ENCODE measurements at regions not wholly inside any gene's neighbourhood (a gene's known extent, or its start where the extent isn't known, plus 50 kb on each side); places are given as distances from the start of the nearest gene placed in this dataset.

DNA sequence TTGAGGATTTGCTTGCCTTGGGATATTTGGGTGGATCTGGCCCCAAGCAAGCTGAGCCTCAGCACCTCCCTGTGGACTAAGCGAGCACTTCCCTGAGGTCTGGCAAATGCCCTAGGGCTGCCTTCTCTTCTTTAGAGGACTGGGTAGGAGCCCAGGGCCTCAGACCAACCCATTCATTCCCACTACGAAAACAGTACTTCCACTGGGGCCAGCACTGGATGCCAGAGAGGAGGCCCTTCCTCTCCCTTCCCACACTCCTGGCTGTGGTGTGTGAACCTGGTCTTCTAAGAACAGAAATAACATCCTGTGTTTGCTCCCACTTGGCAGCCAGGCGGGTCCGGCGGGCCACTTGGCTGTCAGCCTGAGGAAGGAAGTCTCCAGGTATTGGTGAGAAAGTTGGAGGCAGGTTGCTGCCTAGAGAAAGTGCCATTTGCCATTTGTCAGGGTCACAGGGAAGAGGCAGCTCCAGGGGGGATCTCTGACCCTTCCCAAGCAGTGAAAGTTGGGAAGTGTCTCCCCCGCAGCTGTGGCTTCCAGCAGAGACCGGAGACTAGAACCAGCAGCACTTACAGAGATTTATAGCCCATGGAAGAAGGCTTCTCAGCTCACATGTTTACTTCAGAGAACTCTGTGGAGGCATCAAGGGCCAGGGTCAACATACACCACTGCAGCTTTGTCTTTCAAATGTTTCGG, 323.5 kb downstream of the SIPA1L2 start:
- DNase-seq: peak; percentile 52

DNA sequence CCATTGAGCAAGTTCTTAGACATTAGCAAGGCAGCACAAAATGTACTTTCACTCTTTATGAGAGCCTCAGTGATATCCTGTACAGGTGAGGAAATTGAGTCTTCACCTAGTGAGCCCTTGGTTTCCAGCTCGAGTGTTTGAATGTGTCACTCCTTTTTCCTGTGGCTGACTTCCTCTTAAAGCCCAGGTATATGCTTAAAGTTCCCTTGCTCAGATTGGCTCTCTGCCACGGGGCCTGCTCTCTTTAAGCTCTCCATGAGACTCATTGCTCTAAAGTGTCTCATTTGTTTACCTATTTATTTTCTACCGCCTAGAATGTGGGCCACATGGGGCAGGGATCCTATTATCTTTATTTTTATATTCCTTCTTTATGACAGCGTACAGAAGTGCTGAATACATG, 324.9 kb downstream of the SIPA1L2 start:
- DNase-seq: no peak

DNA sequence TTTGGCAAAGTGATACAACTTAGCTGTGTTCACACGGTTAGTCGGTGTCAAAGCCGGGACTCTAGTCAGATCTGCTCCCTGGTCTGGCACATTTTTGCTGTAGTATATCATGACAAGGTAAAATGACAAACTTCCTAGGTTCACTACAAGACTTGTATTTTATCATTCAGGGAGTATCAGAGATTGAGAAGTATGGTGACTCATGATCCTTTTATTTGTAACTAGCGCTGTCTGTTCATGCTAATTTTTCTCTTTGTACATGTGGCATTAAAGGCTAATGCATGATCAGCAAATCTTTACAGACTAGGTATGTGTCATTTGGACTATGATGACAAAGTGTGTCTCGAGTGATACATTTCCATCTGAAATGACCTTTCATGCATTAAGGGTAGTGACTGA, 326.7 kb downstream of the SIPA1L2 start:
- no peak for DNase-seq

DNA sequence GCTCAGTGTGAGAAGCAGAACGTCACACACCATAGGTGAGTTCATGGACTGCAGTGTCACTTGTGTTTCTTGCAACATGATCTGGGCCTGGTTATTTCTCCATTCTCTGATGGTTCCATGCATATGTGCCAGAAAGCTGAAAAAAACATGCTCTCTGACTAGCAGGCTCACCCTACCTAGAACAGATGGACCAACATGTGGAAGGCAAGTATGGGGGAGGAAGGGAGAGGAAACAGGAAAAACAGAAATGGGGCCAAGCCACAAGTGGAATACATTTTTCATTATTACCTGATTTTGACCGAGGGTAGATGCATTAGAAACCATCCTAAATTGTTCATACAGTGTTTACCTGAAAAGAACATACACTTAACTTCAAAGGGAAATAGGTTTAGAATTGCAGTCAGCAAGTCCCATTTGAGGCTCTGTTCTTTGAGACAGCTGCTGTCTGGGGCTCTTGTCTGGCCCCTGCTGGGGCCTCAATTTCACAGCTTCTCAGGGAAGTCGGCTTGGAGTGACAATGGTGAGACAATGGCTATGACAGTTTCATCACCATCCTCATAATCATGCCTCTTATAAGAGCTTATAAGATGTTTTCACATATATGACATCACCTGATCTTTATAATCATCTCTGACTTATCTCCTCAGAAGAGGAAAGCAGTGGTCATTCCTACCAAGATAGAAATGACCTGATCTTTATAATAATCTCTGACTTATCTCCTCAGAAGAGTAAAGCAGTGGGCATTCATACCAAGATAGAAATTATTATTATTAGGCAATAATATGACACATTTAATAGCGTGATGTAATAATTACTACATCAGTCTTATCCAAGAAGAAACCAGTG, 327.3 kb downstream of the SIPA1L2 start:
- DNase-seq: no peak

DNA sequence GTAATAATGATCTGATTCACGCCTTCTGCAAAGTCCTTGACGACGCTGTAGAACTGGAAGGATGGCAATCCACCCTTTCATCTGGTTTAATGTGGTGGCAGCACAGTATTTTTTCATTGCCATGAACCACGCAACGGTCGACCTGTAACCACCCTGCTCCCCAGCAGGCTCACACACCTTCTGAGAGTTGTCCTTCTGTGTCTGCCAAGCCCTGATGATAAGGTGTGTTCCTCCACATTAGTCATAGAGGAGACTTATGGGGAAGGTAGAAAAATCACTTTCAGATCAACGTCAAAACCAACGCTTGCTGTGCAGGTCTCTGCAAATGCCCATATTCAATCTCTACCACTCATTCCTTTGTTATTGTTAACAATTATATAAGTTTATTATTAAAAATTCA, 328.7 kb downstream of the SIPA1L2 start:
- no peak for DNase-seq

DNA sequence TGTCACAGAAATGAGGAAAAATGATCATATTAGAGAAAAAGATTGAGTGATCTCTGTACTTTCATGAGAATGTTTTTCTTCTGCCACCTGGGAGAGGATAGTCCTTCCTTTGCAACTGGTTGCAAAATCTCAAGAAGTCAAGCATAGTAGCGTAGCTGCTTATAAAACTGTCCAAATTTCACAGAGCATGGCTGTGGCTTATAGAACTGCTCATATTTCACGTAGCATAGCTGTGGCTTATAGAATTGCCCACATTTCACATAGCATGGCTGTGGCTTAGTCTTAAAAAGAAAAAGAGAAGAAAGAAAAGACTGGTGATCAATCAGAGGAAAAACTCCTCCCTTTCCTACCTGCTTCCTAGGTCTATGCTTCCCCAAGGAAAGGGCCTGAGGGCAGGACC, 329.5 kb downstream of the SIPA1L2 start:
- DNase-seq: no peak

DNA sequence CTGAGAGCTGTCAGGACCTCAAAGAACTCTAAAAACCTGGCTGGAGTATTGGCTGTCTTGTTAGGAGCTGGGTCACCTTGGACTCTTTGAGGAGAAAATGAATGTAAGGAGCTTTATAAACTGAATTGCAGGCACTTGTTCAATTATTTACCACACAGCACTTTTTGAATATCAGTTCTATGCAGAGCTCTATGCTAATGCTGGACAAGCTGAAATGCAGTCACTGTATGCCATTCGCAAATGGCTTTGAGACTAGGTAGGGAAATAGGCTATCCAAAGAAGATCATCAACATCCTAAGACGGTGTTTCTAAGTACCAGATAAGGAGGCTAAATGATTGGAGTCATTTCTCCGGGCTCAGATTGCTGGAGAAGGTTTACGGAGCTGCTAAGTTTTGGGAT, 333.5 kb downstream of the SIPA1L2 start:
- DNase-seq: no peak

DNA sequence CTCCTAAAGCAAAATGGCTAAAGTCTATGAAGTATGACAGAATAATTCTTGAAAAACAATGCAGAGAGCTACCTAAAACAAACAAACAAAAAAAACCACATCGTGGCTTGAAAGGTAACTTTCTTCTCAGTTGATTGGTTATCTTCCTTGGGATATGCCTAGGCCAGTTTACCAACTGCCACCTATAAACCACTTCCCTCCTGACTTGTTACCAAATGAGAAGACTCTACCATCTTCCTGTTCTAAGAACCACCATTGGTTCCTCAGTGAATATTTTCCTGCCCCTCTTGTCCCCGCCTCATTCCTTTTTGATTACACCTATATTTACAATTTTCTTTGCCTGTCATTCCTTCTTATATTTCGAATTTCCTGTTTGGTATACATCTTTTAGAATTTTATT, 336.6 kb downstream of the SIPA1L2 start:
- DNase-seq: no peak

DNA sequence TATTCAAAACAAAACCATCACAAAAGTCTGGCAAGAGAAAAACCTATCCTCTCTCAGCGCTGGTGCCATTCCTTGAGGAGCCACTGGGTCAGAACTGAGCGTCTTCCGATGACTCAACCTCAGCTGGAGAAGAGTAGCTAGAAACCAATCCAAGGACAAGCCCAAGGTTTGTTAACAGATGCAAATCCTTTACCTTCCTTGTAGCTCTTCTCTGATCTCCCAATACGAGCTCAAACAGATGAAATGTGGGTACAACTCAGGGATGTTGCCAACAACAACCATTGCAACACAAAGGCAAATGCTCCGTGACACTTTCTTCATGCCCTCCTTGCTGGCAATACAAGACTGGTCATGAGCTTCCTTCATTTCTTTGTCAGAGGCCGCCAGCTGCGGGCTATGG, 337.1 kb downstream of the SIPA1L2 start:
- no peak for DNase-seq

DNA sequence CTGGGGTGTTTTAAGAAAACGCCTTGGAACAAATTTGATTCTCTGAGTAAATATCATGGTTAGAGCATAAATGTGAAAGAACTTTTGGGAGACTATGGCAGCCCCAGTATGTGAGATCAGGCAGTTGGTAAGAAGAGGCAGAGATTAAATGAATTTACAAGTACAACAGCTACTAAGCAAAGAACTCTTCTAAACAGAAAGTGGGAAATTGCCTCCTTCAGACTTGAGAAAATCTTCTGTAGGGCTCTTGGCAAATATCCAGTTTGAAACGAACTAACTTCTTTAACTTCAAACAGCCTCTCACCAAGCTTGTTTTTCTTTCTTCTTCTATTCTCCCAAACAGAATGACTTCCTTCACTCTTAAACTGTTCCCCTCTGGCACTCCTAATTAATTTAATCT, 337.7 kb downstream of the SIPA1L2 start:
- DNase-seq: no peak

DNA sequence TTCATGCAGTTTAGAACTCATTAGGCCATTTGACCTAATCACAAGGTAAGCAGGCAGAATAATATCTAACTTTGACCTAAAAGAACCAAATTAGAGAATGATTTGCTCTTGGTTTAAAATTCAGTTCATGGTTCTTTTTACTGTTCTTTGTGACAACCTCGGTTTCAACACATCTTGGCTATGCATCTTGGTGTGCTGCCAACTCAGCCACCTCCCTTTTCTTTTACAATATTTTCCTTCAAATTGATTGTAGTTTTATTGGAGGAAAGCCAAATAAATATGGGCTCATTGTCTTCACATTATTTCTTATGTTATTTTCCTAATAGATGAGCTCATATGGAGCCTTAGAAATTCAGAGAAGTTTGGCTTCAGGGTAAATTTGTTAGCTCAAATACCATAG, 338.3 kb downstream of the SIPA1L2 start:
- no peak for DNase-seq

DNA sequence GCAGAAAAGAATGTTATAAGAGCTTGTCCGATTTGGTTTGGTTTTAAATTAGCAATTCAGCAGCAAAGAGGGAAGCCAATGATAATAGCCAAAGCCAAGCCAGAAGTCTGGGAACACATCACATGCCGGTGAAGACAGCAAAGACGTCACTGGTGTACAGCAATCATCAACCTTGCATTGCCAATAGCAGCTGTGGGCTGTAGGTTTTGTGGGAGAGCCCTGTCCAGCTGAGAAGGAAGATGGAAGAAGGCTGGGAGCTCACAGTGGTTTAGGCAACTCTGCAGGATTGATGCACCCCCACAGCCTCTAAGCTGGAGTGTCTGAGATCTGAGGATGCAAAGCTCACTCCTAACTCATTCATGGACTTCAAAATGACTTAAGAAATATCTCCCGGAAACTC, 338.7 kb downstream of the SIPA1L2 start:
- no peak for DNase-seq

DNA sequence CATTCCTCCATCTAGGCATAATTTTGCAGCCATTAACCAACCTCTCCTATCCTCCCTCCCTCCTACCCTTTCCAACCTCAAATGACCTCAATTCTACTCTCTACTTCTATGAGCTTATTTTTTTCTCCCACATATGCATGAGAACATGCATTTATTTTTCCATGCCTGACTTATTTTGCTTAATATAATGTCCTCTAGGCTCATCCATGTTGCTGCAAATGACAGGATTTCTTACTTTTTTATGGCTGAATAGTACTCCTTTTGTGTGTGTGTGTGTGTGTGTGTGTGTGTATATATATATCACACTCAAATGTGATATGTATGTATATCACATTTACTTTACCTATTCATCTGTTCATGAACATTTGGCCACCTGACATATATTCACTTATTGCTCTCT, 339.4 kb downstream of the SIPA1L2 start:
- no peak for DNase-seq

DNA sequence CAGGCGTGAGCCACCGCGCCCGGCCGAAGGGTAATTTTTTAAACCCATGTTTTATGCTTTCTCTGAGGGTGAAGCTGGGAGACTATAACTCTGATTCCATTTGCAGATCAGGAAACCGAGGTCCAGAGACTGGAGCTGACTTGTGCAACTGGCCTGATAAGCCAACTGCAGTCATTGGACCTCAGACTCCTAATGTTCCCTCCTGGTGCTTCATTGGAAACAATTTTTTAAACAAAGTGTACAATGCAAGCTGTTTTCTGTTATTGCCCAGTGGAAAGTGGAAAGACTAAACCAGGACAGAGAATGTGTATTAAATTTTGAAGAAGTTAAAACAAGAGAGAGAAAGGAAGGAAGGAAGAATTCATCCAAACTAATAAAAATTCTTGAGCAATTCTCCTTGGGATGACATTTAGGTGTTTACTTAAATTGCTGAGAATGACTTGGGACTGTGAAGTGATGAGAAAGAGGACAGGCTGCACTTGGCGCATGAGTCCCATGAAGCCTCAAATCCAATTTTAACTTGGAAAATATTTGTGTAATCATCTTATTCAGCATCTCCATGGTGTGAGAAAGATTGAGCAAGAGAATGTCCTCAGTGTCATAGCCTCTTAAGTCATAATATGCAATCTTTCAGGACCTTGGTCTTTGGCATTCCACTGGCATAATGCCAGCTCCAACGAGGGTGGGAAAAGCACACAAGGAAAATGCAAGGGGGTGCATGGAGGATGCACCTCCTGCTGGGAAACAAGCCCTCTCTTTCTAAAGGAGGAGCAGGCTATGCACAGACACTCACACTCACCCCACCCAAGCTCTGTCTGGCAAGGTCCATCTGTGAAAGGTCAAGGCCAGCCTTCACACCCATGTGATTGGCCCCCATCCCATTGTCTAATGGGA, 342.0 kb downstream of the SIPA1L2 start:
- DNase-seq: no peak

DNA sequence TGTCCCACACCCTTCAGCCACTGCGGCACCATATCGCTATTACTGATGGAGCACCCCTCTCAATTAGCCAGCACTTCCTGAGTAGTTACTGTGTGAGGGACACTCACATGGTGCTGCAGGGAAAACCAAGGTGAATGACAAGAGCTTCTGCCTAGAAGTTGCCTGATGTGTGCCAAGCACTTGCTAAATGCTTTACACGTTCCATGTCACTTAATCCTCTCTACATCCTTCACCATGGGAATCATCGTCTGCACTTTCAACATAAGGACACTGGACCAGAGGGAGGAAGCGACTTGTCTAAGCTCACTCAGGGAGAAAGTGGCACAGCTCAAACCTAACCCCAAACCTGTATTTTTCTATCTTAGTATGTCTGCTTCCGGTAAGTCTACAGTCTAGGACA, 344.8 kb downstream of the SIPA1L2 start:
- no peak for DNase-seq

DNA sequence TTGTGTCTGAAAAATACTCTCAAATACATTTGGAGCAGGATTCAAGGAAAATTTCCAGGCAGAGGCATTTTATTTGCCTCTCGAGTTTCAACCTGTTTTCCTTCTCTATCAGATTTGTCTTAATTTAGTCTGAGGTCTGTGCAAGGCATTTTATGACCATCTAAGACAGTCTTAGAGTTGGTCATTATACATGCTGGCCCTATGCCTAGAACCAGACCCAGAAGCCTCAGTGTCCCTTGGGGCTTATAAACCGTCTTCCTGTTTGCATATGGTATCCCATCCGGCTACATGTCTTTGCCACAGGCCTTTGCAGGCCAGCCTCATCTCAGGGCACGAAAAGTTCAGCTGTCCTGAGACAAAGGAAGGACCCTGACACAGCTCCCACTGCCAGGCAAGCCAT, 346.1 kb downstream of the SIPA1L2 start:
- no peak for DNase-seq

DNA sequence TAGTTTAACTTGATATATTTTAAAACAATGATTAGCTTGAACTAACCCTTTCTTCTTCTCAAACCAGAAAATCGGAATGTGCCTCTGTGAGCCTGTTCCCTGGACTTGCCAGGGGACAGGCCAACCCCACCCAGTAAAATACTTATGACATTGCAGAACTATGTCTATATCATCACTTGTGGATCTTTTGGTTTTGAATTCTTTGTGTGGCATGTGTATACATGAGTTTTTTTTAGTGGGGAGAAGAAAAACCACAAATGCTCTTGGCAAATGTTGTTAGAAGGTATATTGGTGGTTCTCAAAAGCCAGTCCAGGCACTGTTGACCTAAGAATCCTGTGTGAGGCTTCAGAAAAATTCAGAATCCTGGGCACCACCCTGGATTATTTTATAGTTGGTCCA, 347.4 kb downstream of the SIPA1L2 start:
- DNase-seq: no peak

DNA sequence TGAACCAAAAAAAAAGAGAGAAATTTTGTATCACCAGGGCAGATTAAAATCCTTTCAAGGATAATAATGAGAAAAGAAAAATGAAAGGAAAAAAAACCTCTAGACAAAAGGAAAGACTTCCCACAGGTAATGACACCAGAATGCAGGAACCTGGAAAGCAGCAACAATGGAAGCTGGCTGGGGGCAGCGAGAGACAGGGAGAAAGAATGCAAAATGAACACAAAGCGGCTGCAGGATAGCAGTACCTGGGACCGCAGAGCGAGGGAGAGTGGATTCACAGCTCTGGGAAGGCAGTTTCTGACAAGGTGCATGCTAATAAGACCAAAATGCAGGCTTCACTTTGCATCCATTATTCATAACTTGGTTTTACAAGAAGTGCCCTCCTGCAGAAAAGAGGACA, 349.0 kb downstream of the SIPA1L2 start:
- no peak for DNase-seq

DNA sequence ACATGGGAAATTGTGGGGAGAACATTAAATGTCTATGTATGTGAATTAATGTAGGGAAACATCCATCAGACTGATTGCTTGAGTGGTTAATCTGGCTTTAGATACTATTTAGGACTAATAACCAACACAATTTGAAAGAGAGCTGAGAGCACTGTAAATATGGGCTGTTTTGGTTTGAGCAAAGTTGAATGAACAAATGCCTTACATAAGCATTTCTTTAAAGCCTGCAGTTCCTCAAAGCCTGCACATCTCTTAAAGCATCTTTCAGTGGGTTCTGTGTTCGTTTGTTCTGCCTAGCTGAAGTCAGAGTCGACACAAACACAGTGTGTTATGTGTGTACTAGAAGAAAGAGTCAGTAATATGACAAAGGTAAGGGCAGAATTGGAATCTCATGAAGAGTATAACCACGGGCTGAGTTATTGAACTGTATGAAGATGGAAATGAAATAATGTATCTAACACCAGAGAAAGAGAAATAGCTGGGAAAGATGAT, 350.0 kb downstream of the SIPA1L2 start:
- no peak for DNase-seq

DNA sequence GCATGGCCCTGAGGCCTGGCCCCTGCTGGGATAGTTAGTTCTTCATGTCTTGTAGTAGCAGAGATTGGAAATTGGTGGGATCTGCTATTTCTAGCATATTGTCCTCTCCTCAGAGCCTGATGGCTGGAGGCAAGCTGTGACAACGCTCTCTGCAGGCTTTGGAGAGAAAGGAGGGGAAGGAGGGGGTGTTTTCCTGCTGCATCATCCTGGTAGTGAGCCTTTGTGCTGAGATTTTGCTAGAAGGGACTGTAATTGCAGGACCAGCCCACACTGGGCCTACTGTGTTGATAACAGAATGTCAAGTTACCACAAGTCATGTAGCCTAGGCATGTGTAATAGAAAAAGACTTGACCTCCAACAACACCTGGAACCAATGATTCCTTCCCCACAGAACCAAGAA, 351.0 kb downstream of the SIPA1L2 start:
- DNase-seq: no peak

DNA sequence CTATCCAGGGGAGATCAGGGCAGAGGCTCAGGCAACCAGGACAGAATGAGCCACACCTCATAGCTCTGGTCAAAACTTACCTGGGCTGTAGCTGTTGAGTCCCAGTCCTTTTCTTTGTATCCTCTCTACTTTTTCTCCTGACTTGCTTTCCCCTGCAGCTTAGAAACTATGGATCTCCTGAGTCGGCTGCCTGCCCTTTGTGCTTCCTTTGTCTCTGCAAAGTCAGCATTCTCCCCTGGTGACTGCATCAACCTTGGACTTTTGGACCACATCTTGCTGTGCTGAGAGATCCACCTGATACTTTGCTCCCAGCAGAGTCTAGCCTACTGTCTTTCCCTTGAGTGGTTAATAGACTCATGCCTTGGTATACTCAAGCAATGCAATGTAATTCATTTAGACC, 353.3 kb downstream of the SIPA1L2 start:
- DNase-seq: no peak

DNA sequence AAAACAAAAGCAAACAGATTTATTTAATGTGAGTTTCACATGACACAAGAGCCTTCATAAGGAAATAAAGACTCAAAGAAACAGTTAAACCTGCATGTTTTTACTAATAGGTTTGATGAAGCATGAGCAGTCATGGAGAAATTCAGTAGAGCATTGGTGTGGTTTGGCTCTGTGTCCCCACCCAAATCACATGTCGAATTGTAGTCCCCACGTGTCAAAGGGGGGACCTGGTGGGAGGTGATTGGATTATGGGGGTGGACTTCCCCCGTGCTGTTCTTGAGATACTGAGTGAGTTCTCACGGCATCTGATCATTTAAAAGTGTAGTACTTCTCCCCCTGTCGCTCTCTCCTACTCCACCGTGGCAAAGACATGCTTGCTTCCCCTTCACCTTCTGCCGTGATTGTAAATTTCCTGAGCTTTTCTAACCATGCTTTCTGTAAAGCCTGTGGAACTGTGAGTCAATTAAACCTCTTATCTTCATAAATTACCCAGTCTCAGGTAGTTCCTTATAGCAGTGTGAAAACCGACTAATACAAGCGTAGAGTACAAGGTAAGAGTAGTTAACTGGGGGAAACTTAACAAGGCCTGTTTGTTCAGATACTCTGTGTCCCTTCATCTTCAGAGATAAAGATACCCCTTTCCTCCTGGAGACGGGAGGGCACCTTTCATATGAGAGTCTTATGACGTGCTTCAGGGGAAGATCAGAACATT, 354.8 kb downstream of the SIPA1L2 start:
- no peak for DNase-seq

Measured in right kidney (tissue), 1 donor.